ENCODE measurements at regions not wholly inside any gene's neighbourhood (a gene's known extent, or its start where the extent isn't known, plus 50 kb on each side); places are given as distances from the start of the nearest gene placed in this dataset.

- TF ChIP-seq, protein P1, sequence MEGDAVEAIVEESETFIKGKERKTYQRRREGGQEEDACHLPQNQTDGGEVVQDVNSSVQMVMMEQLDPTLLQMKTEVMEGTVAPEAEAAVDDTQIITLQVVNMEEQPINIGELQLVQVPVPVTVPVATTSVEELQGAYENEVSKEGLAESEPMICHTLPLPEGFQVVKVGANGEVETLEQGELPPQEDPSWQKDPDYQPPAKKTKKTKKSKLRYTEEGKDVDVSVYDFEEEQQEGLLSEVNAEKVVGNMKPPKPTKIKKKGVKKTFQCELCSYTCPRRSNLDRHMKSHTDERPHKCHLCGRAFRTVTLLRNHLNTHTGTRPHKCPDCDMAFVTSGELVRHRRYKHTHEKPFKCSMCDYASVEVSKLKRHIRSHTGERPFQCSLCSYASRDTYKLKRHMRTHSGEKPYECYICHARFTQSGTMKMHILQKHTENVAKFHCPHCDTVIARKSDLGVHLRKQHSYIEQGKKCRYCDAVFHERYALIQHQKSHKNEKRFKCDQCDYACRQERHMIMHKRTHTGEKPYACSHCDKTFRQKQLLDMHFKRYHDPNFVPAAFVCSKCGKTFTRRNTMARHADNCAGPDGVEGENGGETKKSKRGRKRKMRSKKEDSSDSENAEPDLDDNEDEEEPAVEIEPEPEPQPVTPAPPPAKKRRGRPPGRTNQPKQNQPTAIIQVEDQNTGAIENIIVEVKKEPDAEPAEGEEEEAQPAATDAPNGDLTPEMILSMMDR (IDR thresholded peaks at IDR 0.05): no peak
- TF ChIP-seq POLR2A (IDR thresholded peaks at IDR 0.05): no peak
These were observed 280.8 kb upstream of the CCL2 start for GRCh38 chr17:33974276-33974675.

All from esophagus squamous epithelium (tissue), 4 donors.